Mesothelial cell of epicardium (in vitro differentiated cells): ENCODE measurements at regions not wholly inside any gene's neighbourhood (a gene's known extent, or its start where the extent isn't known, plus 50 kb on each side); places are given as distances from the start of the nearest gene placed in this dataset.

Experiments
- DNase-seq, 2 experiments: peaks; one replicate each; pipeline ENCODE4 v3.0.0; 2021; ENCODE audit warnings: low spot score in 2 of 2; ENCODE audit not compliant: unreplicated experiment in 2 of 2
- H3K27ac Mint-ChIP-seq: 2 replicates; pipeline ENCODE4 v1.8.0; 2021; ENCODE audit warnings: mixed read lengths
- H3K27me3 Mint-ChIP-seq: 2 replicates; pipeline ENCODE4 v1.8.0; 2021; ENCODE audit warnings: low read depth, mixed read lengths
- H3K36me3 Mint-ChIP-seq: 2 replicates; pipeline ENCODE4 v1.8.0; 2021; ENCODE audit warnings: mixed read lengths
- H3K4me1 Mint-ChIP-seq: 2 replicates; pipeline ENCODE4 v1.8.0; 2021; ENCODE audit warnings: mixed read lengths
- H3K4me3 Mint-ChIP-seq: 2 replicates; pipeline ENCODE4 v1.8.0; 2021; ENCODE audit warnings: mild to moderate bottlenecking, moderate library complexity, mixed read lengths
- H3K9me3 Mint-ChIP-seq: 2 replicates; pipeline ENCODE4 v1.8.0; 2021; ENCODE audit warnings: mixed read lengths
- CTCF ChIP-seq: fragments of 200-600 bp; sonication (generic); IDR thresholded peaks from one replicate; pipeline ENCODE4 v1.5.0; 2021; ENCODE audit warnings: antibody characterized with exemption; ENCODE audit not compliant: unreplicated experiment

- Mint-ChIP-seq H3K9me3 (no peaks in the 10 kb centered on the region), H3K27ac (no peak overlapping the region), H3K36me3 (no peaks in the 10 kb centered on the region), H3K4me1 (peaks cover 11% of the 10 kb centered on the region), H3K27me3 (peaks cover 30% of the 10 kb centered on the region), H3K4me3 (no peak overlapping the region)
- no peak for DNase-seq
- no peak for TF ChIP-seq CTCF
Observed at GRCh38 chr22:49468487-49469198, 359.0 kb downstream of the BRD1 start.

- no peak for DNase-seq
- Mint-ChIP-seq H3K4me3 (no peak overlapping the region), H3K27ac (no peak overlapping the region), H3K27me3 (peaks cover 36% of the 10 kb centered on the region), H3K4me1 (peaks cover 11% of the 10 kb centered on the region), H3K9me3 (no peaks in the 10 kb centered on the region), H3K36me3 (no peaks in the 10 kb centered on the region)
- no peak for TF ChIP-seq CTCF
Observed at GRCh38 chr22:49466878-49467595, 360.6 kb downstream of the BRD1 start.

GRCh38 chr22:49464037-49464436 lies 363.6 kb downstream of the BRD1 start:
- Mint-ChIP-seq H3K27me3 (peaks cover 45% of the 10 kb centered on the region), H3K9me3 (no peaks in the 10 kb centered on the region), H3K4me1 (peaks cover 34% of the 10 kb centered on the region), H3K27ac (no peak overlapping the region), H3K36me3 (no peaks in the 10 kb centered on the region), H3K4me3 (no peak overlapping the region)
- no peak for DNase-seq
- TF ChIP-seq CTCF = no peak

- DNase-seq = no peak
- H3K36me3 Mint-ChIP-seq = no peaks in the 10 kb centered on the region
- peaks cover 44% of the 10 kb centered on the region for H3K27me3 Mint-ChIP-seq
- H3K9me3 Mint-ChIP-seq = no peaks in the 10 kb centered on the region
- H3K4me1 Mint-ChIP-seq = peaks cover 23% of the 10 kb centered on the region
- no peak overlapping the region for H3K4me3 Mint-ChIP-seq
- no peak for TF ChIP-seq CTCF
- H3K27ac Mint-ChIP-seq = no peak overlapping the region
Observed at GRCh38 chr22:49462795-49463194, 364.9 kb downstream of the BRD1 start.

GRCh38 chr22:49462291-49462690 lies 365.4 kb downstream of the BRD1 start:
- no peak for TF ChIP-seq CTCF
- Mint-ChIP-seq H3K36me3 (no peaks in the 10 kb centered on the region), H3K27ac (no peak overlapping the region), H3K27me3 (peaks cover 42% of the 10 kb centered on the region), H3K4me3 (no peak overlapping the region), H3K4me1 (peaks cover 23% of the 10 kb centered on the region), H3K9me3 (no peaks in the 10 kb centered on the region)
- DNase-seq = no peak
